SK-N-SH (cell line): ENCODE measurements at regions not wholly inside any gene's neighbourhood (a gene's known extent, or its start where the extent isn't known, plus 50 kb on each side); places are given as distances from the start of the nearest gene placed in this dataset.

Source experiments
- CHD2 ChIP-seq: fragments of 150-350 bp; IDR thresholded peaks from 2 replicates; pipeline ENCODE4 v1.6.1; 2018; ENCODE audit warnings: low read length; ENCODE audit not compliant: partially characterized antibody
- MXI1 ChIP-seq: IDR thresholded peaks from 2 replicates; pipeline ENCODE4 v1.6.1; 2012; ENCODE audit warnings: mild to moderate bottlenecking, low read depth, low read length, improper control_type of control experiment
- POLR2AphosphoS5 ChIP-seq: IDR thresholded peaks from 2 replicates; pipeline ENCODE4 v1.6.1; 2012; ENCODE audit warnings: low read depth, low read length
- RFX5 ChIP-seq: IDR thresholded peaks from 2 replicates; pipeline ENCODE4 v1.6.1; 2012; ENCODE audit warnings: mild to moderate bottlenecking, improper control_type of control experiment, low read length

GRCh38 chr15:48005077-48005476 lies 115.7 kb upstream of the SLC24A5 start:
- TF ChIP-seq RFX5 (no peak), POLR2AphosphoS5 (no peak), CHD2 (no peak), MXI1 (no peak)
